Activated CD8-positive, alpha-beta T cell treated with anti-CD3 and anti-CD28 coated beads for 36 hours (primary cell): ENCODE measurements at regions not wholly inside any gene's neighbourhood (a gene's known extent, or its start where the extent isn't known, plus 50 kb on each side); places are given as distances from the start of the nearest gene placed in this dataset.

Experiments
- ATAC-seq: fragments of 200-7000 bp; cut with Tn5 transposase; one replicate; pipeline ENCODE4 v1.10.0; 2021; ENCODE audit warnings: mild to moderate bottlenecking, moderate library complexity
- CTCF ChIA-PET: fragments of 350-600 bp; sonication (Branson Sonifier 250); formaldehyde crosslinking; loops from one replicate; lab custom pipeline; 2021; ENCODE audit warnings: antibody characterized with exemption; lab: Charles Lee
- POLR2A ChIA-PET: fragments of 350-600 bp; sonication (Branson Sonifier 250); formaldehyde crosslinking; loops from one replicate; lab custom pipeline; 2021; ENCODE audit warnings: antibody characterized with exemption; lab: Charles Lee
- DNase-seq: peaks from one replicate; pipeline ENCODE4 v3.0.0-alpha.2; 2020
- H3K27ac Mint-ChIP-seq: one replicate; pipeline ENCODE4 v1.8.0; 2021; ENCODE audit warnings: mild to moderate bottlenecking, mixed read lengths
- H3K27me3 Mint-ChIP-seq: one replicate; pipeline ENCODE4 v1.8.0; 2021; ENCODE audit warnings: mixed read lengths
- H3K36me3 Mint-ChIP-seq: one replicate; pipeline ENCODE4 v1.8.0; 2021; ENCODE audit warnings: low read depth, mixed read lengths
- H3K4me1 Mint-ChIP-seq: one replicate; pipeline ENCODE4 v1.8.0; 2021; ENCODE audit warnings: low read depth, mixed read lengths
- H3K4me3 Mint-ChIP-seq: one replicate; pipeline ENCODE4 v1.8.0; 2021; ENCODE audit warnings: mild to moderate bottlenecking, moderate library complexity, mixed read lengths
- H3K9me3 Mint-ChIP-seq: one replicate; pipeline ENCODE4 v1.8.0; 2021; ENCODE audit warnings: mixed read lengths
- intact Hi-C: fragments of 100-400 bp; cut with micrococcal nuclease; formaldehyde crosslinking; loops from one replicate; pipeline ENCODE4 v1.10.0; 2022
- TF ChIP-seq, protein P1 (sequence below): fragments of 200-600 bp; IDR thresholded peaks from one replicate; pipeline ENCODE4 v1.8.0; 2022; ENCODE audit warnings: antibody characterized with exemption, mild to moderate bottlenecking

DNA sequence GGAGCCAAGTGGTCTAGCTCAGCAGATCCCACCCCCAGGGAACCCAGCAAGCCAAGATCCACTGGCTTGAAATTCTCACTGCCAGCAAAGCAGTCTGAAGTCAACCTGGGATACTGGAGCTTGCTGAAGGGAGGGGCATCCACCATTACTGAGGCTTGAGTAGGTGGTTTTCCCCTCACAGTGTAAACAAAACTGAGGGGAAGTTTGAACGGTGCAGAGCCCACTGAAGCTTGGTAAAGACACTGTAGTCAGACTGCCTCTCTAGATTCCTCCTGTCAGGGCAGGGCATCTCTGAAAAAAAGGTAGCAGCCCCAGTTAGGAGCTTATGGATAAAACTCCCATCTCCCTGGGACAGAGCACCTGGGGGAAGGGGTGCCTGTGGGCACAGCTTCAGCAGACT is 819.5 kb upstream of the EPHA7 start:
- peaks cover 8% of the 10 kb centered on the region for H3K9me3 Mint-ChIP-seq
- DNase-seq (no peak), ATAC-seq (no peak)
- no peaks in the 10 kb centered on the region for H3K27me3 Mint-ChIP-seq
- ChIA-PET CTCF (no interaction called here), POLR2A (no interaction called here)
- no peak overlapping the region for H3K27ac Mint-ChIP-seq
- no peaks in the 10 kb centered on the region for H3K4me1 Mint-ChIP-seq
- intact Hi-C loops, result no loop called here
- no peak overlapping the region for H3K4me3 Mint-ChIP-seq
- TF ChIP-seq, protein P1, sequence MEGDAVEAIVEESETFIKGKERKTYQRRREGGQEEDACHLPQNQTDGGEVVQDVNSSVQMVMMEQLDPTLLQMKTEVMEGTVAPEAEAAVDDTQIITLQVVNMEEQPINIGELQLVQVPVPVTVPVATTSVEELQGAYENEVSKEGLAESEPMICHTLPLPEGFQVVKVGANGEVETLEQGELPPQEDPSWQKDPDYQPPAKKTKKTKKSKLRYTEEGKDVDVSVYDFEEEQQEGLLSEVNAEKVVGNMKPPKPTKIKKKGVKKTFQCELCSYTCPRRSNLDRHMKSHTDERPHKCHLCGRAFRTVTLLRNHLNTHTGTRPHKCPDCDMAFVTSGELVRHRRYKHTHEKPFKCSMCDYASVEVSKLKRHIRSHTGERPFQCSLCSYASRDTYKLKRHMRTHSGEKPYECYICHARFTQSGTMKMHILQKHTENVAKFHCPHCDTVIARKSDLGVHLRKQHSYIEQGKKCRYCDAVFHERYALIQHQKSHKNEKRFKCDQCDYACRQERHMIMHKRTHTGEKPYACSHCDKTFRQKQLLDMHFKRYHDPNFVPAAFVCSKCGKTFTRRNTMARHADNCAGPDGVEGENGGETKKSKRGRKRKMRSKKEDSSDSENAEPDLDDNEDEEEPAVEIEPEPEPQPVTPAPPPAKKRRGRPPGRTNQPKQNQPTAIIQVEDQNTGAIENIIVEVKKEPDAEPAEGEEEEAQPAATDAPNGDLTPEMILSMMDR, result no peak
- no peaks in the 10 kb centered on the region for H3K36me3 Mint-ChIP-seq

DNA sequence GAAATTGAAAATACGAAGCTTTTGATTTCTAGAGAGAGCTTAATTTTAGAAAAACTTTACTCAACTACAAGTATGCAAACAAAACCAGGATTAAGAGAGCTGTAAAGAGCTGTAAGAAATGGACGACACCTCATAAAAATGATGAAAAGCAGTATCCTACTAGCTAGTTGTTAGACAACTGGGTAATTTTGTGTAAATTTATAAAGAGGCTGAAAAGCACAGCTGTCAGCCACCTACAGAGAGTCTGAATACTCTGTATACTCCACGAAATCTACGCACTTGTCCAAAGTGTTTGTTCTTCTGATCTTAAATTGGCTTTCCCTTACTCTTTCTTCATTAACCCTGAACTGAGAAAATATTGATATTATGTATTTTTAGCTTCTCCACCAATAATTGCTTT is 808.4 kb upstream of the EPHA7 start:
- no peaks in the 10 kb centered on the region for H3K27me3 Mint-ChIP-seq
- intact Hi-C loops, result no loop called here
- POLR2A ChIA-PET, result no interaction called here
- H3K36me3 Mint-ChIP-seq, result no peaks in the 10 kb centered on the region
- CTCF ChIA-PET, result no interaction called here
- DNase-seq (no peak), ATAC-seq (no peak)
- no peak overlapping the region for H3K4me3 Mint-ChIP-seq
- TF ChIP-seq, protein P1, result no peak
- no peaks in the 10 kb centered on the region for H3K4me1 Mint-ChIP-seq
- H3K9me3 Mint-ChIP-seq, result no peaks in the 10 kb centered on the region
- H3K27ac Mint-ChIP-seq, result no peak overlapping the region

DNA sequence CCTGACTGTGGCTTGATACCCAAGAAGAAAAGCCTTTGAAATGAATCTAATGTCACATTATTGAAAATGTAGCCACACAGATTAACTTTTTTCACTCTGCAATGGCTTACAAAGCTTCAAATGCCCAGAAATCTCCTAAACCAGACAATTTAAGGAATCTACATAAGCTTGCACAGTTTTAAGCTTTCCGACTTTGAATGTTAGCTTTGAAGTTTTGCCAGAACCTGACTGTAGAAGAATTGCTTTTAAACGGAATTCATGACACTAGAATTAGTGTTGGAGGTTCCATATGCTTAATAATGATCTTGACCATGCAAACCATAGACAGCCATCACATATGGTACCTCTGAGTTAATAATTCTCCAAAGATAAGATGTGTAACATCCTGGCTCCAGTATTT is 798.5 kb upstream of the EPHA7 start:
- intact Hi-C loops, result no loop called here
- TF ChIP-seq, protein P1, result no peak
- H3K27me3 Mint-ChIP-seq, result no peaks in the 10 kb centered on the region
- no peak for DNase-seq
- ATAC-seq, result no peak
- H3K36me3 Mint-ChIP-seq, result no peaks in the 10 kb centered on the region
- no peak overlapping the region for H3K27ac Mint-ChIP-seq
- CTCF ChIA-PET, result no interaction called here
- H3K4me3 Mint-ChIP-seq, result no peak overlapping the region
- POLR2A ChIA-PET, result no interaction called here
- H3K4me1 Mint-ChIP-seq, result no peaks in the 10 kb centered on the region
- no peaks in the 10 kb centered on the region for H3K9me3 Mint-ChIP-seq

DNA sequence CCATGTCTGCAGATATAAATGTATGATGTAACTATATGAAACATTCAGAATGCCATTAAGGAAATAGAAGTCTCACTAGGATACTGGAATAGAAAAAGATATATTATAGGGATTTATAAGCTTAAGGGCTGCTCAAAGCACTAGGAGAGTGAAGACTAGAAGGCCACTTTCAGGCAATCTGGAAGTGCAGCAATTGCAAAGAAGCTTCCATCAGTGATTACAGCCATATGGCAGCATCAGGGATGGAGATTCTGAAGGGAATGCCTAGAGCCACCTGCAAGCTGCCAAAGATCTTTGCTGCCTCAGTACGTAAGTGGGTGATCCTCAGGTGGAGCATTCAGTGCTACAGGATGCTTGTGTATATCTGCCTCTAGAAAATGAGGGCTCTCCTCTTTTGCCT is 796.2 kb upstream of the EPHA7 start:
- no peak for ATAC-seq
- no peaks in the 10 kb centered on the region for H3K36me3 Mint-ChIP-seq
- H3K27me3 Mint-ChIP-seq, result no peaks in the 10 kb centered on the region
- no peak overlapping the region for H3K27ac Mint-ChIP-seq
- intact Hi-C loops, result no loop called here
- no peak overlapping the region for H3K4me3 Mint-ChIP-seq
- TF ChIP-seq, protein P1, result no peak
- DNase-seq, result no peak
- H3K9me3 Mint-ChIP-seq, result no peaks in the 10 kb centered on the region
- H3K4me1 Mint-ChIP-seq, result no peaks in the 10 kb centered on the region
- POLR2A ChIA-PET, result no interaction called here
- CTCF ChIA-PET, result no interaction called here

DNA sequence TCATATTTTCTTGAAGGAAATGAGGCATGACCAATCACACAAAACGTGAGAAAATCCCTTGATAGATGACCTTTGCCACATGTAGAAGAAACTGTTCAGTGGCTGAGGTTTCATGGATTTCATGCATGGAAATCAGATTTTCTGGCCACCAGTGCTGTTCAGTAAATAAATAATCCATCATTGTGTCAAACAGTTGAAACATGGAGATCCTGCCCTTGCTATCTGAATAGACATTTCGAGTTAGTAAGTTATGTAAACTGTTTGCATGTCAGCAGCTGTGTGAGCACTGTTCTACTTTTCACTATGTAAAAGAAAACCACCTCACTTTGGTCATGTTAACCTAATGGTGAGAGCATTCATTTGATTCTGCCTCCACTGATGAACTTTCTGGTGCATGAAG is 793.9 kb upstream of the EPHA7 start:
- H3K27ac Mint-ChIP-seq, result no peak overlapping the region
- H3K9me3 Mint-ChIP-seq, result no peaks in the 10 kb centered on the region
- POLR2A ChIA-PET, result no interaction called here
- intact Hi-C loops, result no loop called here
- ATAC-seq (no peak), DNase-seq (no peak)
- CTCF ChIA-PET, result no interaction called here
- TF ChIP-seq, protein P1, result no peak
- no peak overlapping the region for H3K4me3 Mint-ChIP-seq
- H3K4me1 Mint-ChIP-seq, result no peaks in the 10 kb centered on the region
- no peaks in the 10 kb centered on the region for H3K36me3 Mint-ChIP-seq
- H3K27me3 Mint-ChIP-seq, result no peaks in the 10 kb centered on the region
